Suprapubic skin (tissue), 3 donors: ENCODE measurements at regions not wholly inside any gene's neighbourhood (a gene's known extent, or its start where the extent isn't known, plus 50 kb on each side); places are given as distances from the start of the nearest gene placed in this dataset.

Source experiments
- POLR2A ChIP-seq, 2 donors: fragments of 450-650 bp; IDR thresholded peaks; one replicate each; pipeline ENCODE4 v1.6.1; 2017; ENCODE audit warnings: antibody characterized with exemption in 2 of 2, mild to moderate bottlenecking in 2 of 2, moderate library complexity in 2 of 2
- TF ChIP-seq, protein P1 (sequence below), 2 donors: fragments of 200-600 bp in 1 of 2; fragments of 450-650 bp in 1 of 2; sonication (generic) in 1 of 2; IDR thresholded peaks; one replicate each; pipeline ENCODE4 v1.5.1; 2016 to 2019; ENCODE audit warnings: antibody characterized with exemption in 2 of 2, mild to moderate bottlenecking in 1 of 2, moderate library complexity in 1 of 2

DNA sequence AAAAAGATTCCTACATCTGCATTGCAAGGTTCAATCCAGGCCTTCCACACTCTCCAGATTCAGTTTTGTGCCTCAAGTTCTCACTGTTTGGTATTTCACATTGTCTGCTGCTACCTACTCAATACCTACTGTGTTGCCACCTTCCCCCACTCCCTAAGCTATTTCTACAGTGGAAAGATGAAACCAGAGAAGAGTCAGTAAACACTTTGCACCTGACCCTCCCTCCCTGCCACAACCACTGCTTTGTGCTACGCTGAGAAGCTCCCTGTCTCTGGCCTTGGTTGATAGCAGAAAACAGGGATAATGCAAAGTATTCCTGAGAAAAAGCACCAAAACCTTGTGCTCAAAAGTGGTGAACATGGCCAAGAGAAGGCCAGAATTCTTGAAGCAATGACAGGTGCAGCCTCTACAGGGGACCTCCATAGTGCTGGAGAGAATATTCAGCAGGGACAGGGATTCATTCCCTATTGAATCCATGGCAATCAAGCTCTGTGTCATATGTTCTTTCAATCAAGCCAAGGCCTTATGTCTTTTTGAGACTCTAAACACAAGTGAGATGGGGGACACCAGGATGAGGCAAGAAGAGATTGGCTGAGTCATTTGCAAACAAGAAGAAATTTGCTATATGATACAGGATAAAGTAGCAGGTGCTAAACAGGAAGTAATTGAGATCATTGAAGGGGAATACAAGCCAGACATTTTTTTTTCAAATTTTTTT lies 83.5 kb upstream of the LIPC start:
- TF ChIP-seq, protein P1, sequence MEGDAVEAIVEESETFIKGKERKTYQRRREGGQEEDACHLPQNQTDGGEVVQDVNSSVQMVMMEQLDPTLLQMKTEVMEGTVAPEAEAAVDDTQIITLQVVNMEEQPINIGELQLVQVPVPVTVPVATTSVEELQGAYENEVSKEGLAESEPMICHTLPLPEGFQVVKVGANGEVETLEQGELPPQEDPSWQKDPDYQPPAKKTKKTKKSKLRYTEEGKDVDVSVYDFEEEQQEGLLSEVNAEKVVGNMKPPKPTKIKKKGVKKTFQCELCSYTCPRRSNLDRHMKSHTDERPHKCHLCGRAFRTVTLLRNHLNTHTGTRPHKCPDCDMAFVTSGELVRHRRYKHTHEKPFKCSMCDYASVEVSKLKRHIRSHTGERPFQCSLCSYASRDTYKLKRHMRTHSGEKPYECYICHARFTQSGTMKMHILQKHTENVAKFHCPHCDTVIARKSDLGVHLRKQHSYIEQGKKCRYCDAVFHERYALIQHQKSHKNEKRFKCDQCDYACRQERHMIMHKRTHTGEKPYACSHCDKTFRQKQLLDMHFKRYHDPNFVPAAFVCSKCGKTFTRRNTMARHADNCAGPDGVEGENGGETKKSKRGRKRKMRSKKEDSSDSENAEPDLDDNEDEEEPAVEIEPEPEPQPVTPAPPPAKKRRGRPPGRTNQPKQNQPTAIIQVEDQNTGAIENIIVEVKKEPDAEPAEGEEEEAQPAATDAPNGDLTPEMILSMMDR (IDR thresholded peaks at IDR 0.05), result no peak
- no peak for TF ChIP-seq POLR2A (IDR thresholded peaks at IDR 0.05)
